ENCODE measurements at regions not wholly inside any gene's neighbourhood (a gene's known extent, or its start where the extent isn't known, plus 50 kb on each side); places are given as distances from the start of the nearest gene placed in this dataset.

- H3K4me1 ChIP-seq (ENCODE audit: control insufficient read depth in 4 of 4, insufficient read depth in 4 of 4, low read length in 3 of 4), result no peaks in the 10 kb centered on the region
- H3K4me3 ChIP-seq (ENCODE audit: low read depth in 1 of 3, low read length in 3 of 3), result no peak overlapping the region
- DNase-seq (ENCODE audit: low spot score), result no peak
- no peak overlapping the region for H3K9ac ChIP-seq (ENCODE audit: low read depth in 1 of 2, low read length in 2 of 2)
- H3K9me3 ChIP-seq (ENCODE audit: control insufficient read depth in 4 of 4, low read length in 3 of 4), result peaks cover 0 to 13% (median 6%) of the 10 kb centered on the region in 4 donors
- TF ChIP-seq REST (IDR thresholded peaks at IDR 0.05) (no peak), TAF1 (conservative IDR thresholded peaks at IDR 0.05) (no peak), YY1 (IDR thresholded peaks at IDR 0.05) (no peak), EGR1 (IDR thresholded peaks at IDR 0.05; ENCODE audit: low read depth in 2 of 2) (no peak), MAX (IDR thresholded peaks at IDR 0.05) (no peak), ZBTB33 (IDR thresholded peaks at IDR 0.05) (no peak), SP1 (IDR thresholded peaks at IDR 0.05) (no peak), FOXA1 (IDR thresholded peaks at IDR 0.05) (no peak), GABPA (IDR thresholded peaks at IDR 0.05 in 1 of 2, conservative IDR thresholded peaks at IDR 0.05 in 1 of 2) (no peak), HNF4G (IDR thresholded peaks at IDR 0.05) (no peak), FOXA2 (IDR thresholded peaks at IDR 0.05) (no peak), RXRA (IDR thresholded peaks at IDR 0.05) (no peak)
- TF ChIP-seq, protein P1, sequence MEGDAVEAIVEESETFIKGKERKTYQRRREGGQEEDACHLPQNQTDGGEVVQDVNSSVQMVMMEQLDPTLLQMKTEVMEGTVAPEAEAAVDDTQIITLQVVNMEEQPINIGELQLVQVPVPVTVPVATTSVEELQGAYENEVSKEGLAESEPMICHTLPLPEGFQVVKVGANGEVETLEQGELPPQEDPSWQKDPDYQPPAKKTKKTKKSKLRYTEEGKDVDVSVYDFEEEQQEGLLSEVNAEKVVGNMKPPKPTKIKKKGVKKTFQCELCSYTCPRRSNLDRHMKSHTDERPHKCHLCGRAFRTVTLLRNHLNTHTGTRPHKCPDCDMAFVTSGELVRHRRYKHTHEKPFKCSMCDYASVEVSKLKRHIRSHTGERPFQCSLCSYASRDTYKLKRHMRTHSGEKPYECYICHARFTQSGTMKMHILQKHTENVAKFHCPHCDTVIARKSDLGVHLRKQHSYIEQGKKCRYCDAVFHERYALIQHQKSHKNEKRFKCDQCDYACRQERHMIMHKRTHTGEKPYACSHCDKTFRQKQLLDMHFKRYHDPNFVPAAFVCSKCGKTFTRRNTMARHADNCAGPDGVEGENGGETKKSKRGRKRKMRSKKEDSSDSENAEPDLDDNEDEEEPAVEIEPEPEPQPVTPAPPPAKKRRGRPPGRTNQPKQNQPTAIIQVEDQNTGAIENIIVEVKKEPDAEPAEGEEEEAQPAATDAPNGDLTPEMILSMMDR (IDR thresholded peaks at IDR 0.05; ENCODE audit: low read depth, low read length, missing input control), result no peak
- no peaks in the 10 kb centered on the region for H3K36me3 ChIP-seq (ENCODE audit: control insufficient read depth in 4 of 4, insufficient read depth in 3 of 4, low read depth in 1 of 4, low read length in 3 of 4)
- H3K27ac ChIP-seq (ENCODE audit: low read depth in 1 of 2, low read length in 2 of 2), result no peak overlapping the region
- 86% methylated on average over 2 of the region's 2 CpGs for WGBS
- H3K27me3 ChIP-seq (ENCODE audit: control insufficient read depth in 4 of 4, insufficient read depth in 4 of 4, low read length in 3 of 4), result no peaks in the 10 kb centered on the region
Observed at GRCh38 chrX:10380300-10380699, 223.5 kb downstream of the CLCN4 start.

- H3K36me3 ChIP-seq (ENCODE audit: control insufficient read depth in 4 of 4, insufficient read depth in 3 of 4, low read depth in 1 of 4, low read length in 3 of 4), result no peaks in the 10 kb centered on the region
- no peak overlapping the region for H3K9ac ChIP-seq (ENCODE audit: low read depth in 1 of 2, low read length in 2 of 2)
- H3K9me3 ChIP-seq (ENCODE audit: control insufficient read depth in 4 of 4, low read length in 3 of 4), result peaks cover 0 to 11% (median 4%) of the 10 kb centered on the region in 4 donors
- H3K4me1 ChIP-seq (ENCODE audit: control insufficient read depth in 4 of 4, insufficient read depth in 4 of 4, low read length in 3 of 4), result no peaks in the 10 kb centered on the region
- DNase-seq (ENCODE audit: low spot score), result no peak
- H3K27me3 ChIP-seq (ENCODE audit: control insufficient read depth in 4 of 4, insufficient read depth in 4 of 4, low read length in 3 of 4), result no peaks in the 10 kb centered on the region
- H3K27ac ChIP-seq (ENCODE audit: low read depth in 1 of 2, low read length in 2 of 2), result no peak overlapping the region
- no peak overlapping the region for H3K4me3 ChIP-seq (ENCODE audit: low read depth in 1 of 3, low read length in 3 of 3)
- TF ChIP-seq ATF3 (IDR thresholded peaks at IDR 0.05), result no peak
- no peak for TF ChIP-seq NR2F2 (IDR thresholded peaks at IDR 0.05)
- TF ChIP-seq, protein P1 (IDR thresholded peaks at IDR 0.05; ENCODE audit: low read depth, low read length, missing input control), result no peak
- no peak for TF ChIP-seq TAF1 (conservative IDR thresholded peaks at IDR 0.05)
- TF ChIP-seq GABPA (IDR thresholded peaks at IDR 0.05 in 1 of 2, conservative IDR thresholded peaks at IDR 0.05 in 1 of 2), result no peak
- TF ChIP-seq YY1 (IDR thresholded peaks at IDR 0.05), result no peak
- no peak for TF ChIP-seq HNF4A (conservative IDR thresholded peaks at IDR 0.05)
- no peak for TF ChIP-seq FOXA2 (IDR thresholded peaks at IDR 0.05)
- 85% methylated on average over 1 of the region's 1 CpG for WGBS
Observed at GRCh38 chrX:10381193-10381592, 224.4 kb downstream of the CLCN4 start.
